Lower leg skin (tissue), 3 donors: ENCODE measurements at regions not wholly inside any gene's neighbourhood (a gene's known extent, or its start where the extent isn't known, plus 50 kb on each side); places are given as distances from the start of the nearest gene placed in this dataset.

Experiments used
- CTCF ChIP-seq, 3 donors: fragments of 450-650 bp; IDR thresholded peaks; one replicate each; pipeline ENCODE4 v1.5.1; 2016; ENCODE audit warnings: antibody characterized with exemption in 3 of 3, mild to moderate bottlenecking in 3 of 3, moderate library complexity in 2 of 3
- POLR2A ChIP-seq, 2 donors: fragments of 450-650 bp; IDR thresholded peaks; one replicate each; pipeline ENCODE4 v1.6.1; 2016 to 2017; ENCODE audit warnings: antibody characterized with exemption in 2 of 2, mild to moderate bottlenecking in 1 of 2, moderate library complexity in 1 of 2

DNA sequence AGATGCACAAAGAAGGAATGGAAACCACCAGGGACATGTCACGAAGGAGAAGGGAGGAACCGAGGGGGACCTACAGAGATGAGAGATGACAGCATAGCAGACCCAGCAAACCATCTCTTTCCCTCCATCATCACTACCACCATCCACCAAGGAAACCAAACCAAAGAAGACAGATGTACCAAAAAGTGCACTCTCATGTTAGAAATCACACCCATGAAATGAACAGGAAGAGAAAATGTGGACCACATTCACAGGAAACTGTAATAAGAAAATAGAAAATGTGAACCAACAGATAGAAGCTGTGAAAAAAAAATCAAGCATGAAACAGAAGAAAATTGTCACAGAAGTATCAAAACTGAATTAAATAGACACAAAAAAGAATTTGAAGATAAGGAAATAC lies 672.7 kb downstream of the QKI start:
- TF ChIP-seq CTCF (IDR thresholded peaks at IDR 0.05) (no peak), POLR2A (IDR thresholded peaks at IDR 0.05) (no peak)
